ENCODE measurements at regions not wholly inside any gene's neighbourhood (a gene's known extent, or its start where the extent isn't known, plus 50 kb on each side); places are given as distances from the start of the nearest gene placed in this dataset.

GRCh38 chr20:58567437-58567836 is 52.2 kb upstream of the APCDD1L start:
- TF ChIP-seq IRF2 (CRISPR knock-in tag; IDR thresholded peaks at IDR 0.05) (no peak), DPF2 (CRISPR knock-in tag; IDR thresholded peaks at IDR 0.05; ENCODE audit: borderline replicate concordance, low read depth) (no peak), ZFP37 (CRISPR knock-in tag; IDR thresholded peaks at IDR 0.05; ENCODE audit: borderline replicate concordance) (no peak), DDIT3 (CRISPR knock-in tag; IDR thresholded peaks at IDR 0.05) (no peak), ZNF432 (CRISPR knock-in tag; IDR thresholded peaks at IDR 0.05; ENCODE audit: borderline replicate concordance) (no peak)
